ENCODE measurements at regions not wholly inside any gene's neighbourhood (a gene's known extent, or its start where the extent isn't known, plus 50 kb on each side); places are given as distances from the start of the nearest gene placed in this dataset.

DNA sequence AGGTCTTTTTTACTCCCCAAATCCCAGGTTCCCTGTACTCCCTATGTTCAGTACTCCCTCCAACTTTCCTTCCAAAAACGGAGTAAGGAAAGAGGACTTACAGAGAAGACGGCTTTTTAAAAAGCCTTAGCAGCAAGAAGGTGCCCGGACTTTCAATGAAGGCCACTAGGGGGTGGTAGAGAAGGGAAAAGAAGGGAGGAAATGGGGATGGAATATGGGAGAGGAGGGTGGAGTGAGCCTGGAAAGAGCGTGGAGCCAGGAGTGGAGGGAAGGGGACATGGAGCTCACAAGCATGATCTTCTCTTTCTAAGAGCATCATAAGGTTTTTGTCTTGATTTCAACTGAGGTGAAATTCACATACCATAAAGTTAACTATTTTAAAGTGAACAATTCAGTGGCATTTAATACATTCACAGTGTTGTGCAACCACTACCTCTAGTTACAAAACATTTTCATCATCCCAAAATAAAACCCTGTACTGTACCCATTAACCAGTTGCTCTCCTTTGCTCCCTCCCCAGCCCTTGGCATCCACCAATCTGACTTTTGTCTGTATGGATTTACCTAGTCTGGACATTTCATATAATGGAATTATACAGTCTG, 129.9 kb downstream of the ZNF281 start:
- TF ChIP-seq, protein P1, sequence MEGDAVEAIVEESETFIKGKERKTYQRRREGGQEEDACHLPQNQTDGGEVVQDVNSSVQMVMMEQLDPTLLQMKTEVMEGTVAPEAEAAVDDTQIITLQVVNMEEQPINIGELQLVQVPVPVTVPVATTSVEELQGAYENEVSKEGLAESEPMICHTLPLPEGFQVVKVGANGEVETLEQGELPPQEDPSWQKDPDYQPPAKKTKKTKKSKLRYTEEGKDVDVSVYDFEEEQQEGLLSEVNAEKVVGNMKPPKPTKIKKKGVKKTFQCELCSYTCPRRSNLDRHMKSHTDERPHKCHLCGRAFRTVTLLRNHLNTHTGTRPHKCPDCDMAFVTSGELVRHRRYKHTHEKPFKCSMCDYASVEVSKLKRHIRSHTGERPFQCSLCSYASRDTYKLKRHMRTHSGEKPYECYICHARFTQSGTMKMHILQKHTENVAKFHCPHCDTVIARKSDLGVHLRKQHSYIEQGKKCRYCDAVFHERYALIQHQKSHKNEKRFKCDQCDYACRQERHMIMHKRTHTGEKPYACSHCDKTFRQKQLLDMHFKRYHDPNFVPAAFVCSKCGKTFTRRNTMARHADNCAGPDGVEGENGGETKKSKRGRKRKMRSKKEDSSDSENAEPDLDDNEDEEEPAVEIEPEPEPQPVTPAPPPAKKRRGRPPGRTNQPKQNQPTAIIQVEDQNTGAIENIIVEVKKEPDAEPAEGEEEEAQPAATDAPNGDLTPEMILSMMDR (IDR thresholded peaks at IDR 0.05) = peak in 1 of 2 donors; percentile 60
- Histone ChIP-seq H3K9me3 (no peaks in the 10 kb centered on the region), H3K27ac (no peak overlapping the region), H3K4me1 (no peaks in the 10 kb centered on the region), H3K4me3 (no peak overlapping the region), H3K36me3 (no peaks in the 10 kb centered on the region), H3K27me3 (no peaks in the 10 kb centered on the region)
- no peak for DNase-seq (ENCODE audit: low spot score)

DNA sequence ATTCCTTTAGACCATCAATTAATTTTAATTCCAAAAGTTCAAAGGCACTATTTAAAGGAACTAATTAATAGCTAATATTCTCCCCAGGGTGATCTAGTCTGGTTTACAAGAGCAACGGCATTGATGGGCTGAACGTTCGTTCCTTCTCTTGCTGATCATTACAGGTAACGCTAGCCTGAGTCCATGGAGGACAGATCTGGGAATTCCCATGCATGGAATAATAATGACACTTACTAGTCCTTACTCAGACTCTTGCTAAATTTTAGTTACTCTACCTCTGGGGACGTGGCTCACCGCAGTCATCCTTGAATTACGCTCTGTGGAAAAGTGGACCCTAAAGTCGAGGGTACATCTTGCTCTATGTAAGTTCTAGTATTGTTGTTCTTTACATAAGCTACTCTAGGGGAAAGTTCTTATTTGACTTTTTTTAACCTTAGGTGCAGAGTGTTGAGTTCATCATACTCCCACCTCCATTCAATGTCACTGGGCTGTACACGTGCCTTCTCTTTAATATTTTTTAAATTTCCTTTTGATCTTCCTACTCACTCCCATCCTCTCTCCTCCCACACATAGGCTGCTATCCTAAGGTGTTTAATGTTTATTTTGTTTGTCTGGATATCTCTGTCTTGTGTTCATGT, 133.9 kb downstream of the ZNF281 start:
- Histone ChIP-seq H3K36me3 (no peaks in the 10 kb centered on the region), H3K9me3 (no peaks in the 10 kb centered on the region), H3K4me3 (no peak overlapping the region), H3K4me1 (no peaks in the 10 kb centered on the region), H3K27me3 (no peaks in the 10 kb centered on the region), H3K27ac (no peak overlapping the region)
- DNase-seq (ENCODE audit: low spot score) = no peak
- TF ChIP-seq, protein P1 (IDR thresholded peaks at IDR 0.05) = no peak

DNA sequence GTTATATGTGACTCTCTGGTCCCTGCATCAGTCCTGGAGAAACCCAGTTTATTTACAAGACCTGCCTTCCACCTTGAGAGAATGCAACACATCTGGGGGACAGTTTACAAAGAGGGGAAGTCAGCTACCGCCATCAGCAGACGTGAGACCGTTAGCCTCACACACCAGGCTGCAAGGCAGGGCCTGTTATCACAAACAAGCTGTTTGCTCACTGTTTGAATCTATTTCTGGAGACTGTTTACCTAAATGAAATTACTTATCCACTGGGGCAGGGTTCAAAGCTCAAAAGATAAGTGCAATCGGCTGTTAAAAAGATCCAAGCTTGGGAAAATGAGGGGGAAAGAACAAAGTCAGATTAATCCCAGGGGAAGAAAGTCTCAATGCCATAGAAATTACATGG, 134.4 kb downstream of the ZNF281 start:
- no peaks in the 10 kb centered on the region for H3K4me1 ChIP-seq
- no peaks in the 10 kb centered on the region for H3K36me3 ChIP-seq
- TF ChIP-seq, protein P1 (IDR thresholded peaks at IDR 0.05) = no peak
- no peak for DNase-seq (ENCODE audit: low spot score)
- H3K4me3 ChIP-seq = no peak overlapping the region
- no peaks in the 10 kb centered on the region for H3K9me3 ChIP-seq
- H3K27ac ChIP-seq = no peak overlapping the region
- H3K27me3 ChIP-seq = no peaks in the 10 kb centered on the region

DNA sequence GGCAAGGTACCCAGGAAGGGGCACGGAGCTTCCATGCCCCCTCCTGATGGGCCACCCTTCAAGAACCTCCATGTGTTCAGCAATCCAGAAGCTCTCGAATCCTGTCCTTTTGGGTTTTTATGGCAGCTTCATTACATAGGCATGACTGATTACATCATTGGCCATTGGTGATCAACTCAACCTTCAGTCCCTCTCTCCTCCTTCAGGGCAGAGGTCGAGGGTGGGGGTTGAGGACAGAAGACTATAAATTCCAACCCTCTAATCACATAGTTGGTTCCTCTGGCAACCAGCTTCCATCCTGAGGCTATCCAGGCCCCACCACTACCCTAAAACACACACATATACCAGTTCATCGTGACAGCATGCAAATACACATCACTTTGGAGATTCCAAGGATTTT, 135.7 kb downstream of the ZNF281 start:
- no peaks in the 10 kb centered on the region for H3K9me3 ChIP-seq
- no peaks in the 10 kb centered on the region for H3K27me3 ChIP-seq
- no peaks in the 10 kb centered on the region for H3K36me3 ChIP-seq
- no peak for DNase-seq (ENCODE audit: low spot score)
- H3K27ac ChIP-seq = no peak overlapping the region
- no peaks in the 10 kb centered on the region for H3K4me1 ChIP-seq
- TF ChIP-seq, protein P1 (IDR thresholded peaks at IDR 0.05) = no peak
- no peak overlapping the region for H3K4me3 ChIP-seq

DNA sequence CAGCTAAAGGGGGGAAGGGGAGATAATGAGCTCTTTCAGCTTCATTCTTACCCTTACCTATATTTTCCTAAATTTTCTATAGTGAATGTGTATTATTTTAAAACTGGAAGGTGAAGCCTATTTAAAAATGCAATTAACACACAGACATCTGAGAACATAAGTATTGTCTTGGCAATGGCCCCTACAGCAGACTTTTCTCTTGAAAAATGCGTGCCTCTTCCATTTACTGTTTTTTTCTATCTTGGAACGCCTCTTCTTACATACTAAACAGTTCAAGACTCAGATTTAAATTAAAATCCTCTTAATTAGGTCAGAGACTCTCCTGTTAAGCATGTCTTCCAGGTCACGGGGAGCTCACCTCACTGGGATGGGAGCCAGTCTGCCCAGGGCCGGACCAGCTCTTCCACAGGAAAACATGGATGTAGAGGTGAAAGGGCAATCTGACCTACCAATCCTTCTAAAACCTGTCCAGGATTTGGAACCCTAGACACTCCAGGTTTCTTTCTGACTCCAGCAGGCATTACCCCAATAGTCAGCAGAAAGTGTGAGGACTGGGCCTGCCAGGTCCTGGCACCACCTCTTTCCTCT, 137.3 kb downstream of the ZNF281 start:
- Histone ChIP-seq H3K27ac (no peak overlapping the region), H3K4me3 (no peak overlapping the region), H3K27me3 (no peaks in the 10 kb centered on the region), H3K4me1 (no peaks in the 10 kb centered on the region), H3K9me3 (no peaks in the 10 kb centered on the region), H3K36me3 (no peaks in the 10 kb centered on the region)
- TF ChIP-seq, protein P1 (IDR thresholded peaks at IDR 0.05) = no peak
- DNase-seq (ENCODE audit: low spot score) = no peak
